ENCODE measurements at regions not wholly inside any gene's neighbourhood (a gene's known extent, or its start where the extent isn't known, plus 50 kb on each side); places are given as distances from the start of the nearest gene placed in this dataset.

GRCh38 chr1:96465441-96465840 is 256.1 kb upstream of the PTBP2 start:
- TF ChIP-seq POLR2AphosphoS5 (IDR thresholded peaks at IDR 0.05) (peak; percentile 36 to 37), CTCF (IDR thresholded peaks at IDR 0.05) (no peak), POLR2A (IDR thresholded peaks at IDR 0.05; ENCODE audit: low read depth) (no peak)
